Right kidney (tissue), 1 donor: ENCODE measurements at regions not wholly inside any gene's neighbourhood (a gene's known extent, or its start where the extent isn't known, plus 50 kb on each side); places are given as distances from the start of the nearest gene placed in this dataset.
"Not testable (repeated sequence)": the region's sequence is repeated elsewhere in the genome, so short reads cannot be mapped to it uniquely, and the experiment has no call there.

Experiments
- DNase-seq: peaks from one replicate; pipeline ENCODE4 v3.0.0-alpha.2; 2016

DNA sequence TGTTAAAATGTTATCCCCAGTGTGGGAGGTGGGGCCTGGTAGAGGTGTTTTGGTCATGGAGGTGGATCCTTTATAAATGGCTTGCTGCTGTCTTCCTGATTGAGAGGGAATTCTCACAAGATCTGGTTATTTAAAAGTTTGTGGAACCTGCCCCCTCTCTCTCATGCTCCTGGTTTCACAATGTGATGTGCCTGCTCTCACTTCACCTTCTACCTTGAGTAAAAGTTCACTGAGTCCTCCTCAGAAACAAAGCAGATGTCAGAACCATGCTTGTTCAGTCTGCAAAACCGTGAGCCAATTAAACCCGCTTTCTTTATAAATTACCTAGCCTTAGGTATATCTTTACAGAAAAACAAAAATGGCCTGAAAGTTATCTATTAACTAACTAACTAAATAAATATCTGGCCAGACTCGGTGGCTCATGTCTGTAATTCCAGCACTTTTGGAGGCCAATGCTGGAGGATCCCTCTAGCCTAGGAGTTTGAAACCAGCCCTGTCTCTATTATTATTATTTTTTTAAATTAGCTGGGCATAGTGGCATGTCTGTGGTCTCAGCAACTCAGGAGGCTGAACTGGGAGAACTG lies 1067.4 kb downstream of the CDH9 start:
- no peak for DNase-seq

GRCh38 chr5:25969042-25969441 lies 1069.3 kb downstream of the CDH9 start:
- not testable (repeated sequence) for DNase-seq

GRCh38 chr5:25964009-25964372 lies 1074.4 kb downstream of the CDH9 start:
- DNase-seq = no peak

- no peak for DNase-seq
These were observed 1075.0 kb downstream of the CDH9 start for GRCh38 chr5:25963251-25964008.

DNA sequence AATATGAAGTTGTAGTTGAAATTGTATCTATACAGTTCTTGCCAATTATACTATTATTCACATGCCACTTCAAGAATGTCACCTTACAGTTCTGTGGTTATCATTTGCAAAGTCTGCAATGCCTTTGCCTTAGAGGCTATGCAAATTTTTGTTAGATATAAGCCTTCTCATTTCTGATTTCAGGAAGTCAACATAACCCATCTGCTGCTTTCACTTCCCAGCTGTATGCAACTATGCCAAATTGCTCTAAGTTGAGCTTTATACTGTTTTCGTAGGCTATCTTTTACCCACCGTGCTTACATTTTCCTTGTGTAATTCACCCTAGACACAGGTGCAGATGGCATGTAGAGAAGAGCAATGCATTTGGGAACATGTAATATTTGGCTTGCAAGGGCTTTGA lies 1083.0 kb downstream of the CDH9 start:
- no peak for DNase-seq

GRCh38 chr5:25950681-25951080 lies 1087.7 kb downstream of the CDH9 start:
- no peak for DNase-seq

GRCh38 chr5:25948278-25948677 lies 1090.1 kb downstream of the CDH9 start:
- DNase-seq = no peak

- DNase-seq = no peak
These were observed 1093.6 kb downstream of the CDH9 start for GRCh38 chr5:25944786-25945185.

GRCh38 chr5:25909163-25909562 lies 1129.2 kb downstream of the CDH9 start:
- DNase-seq = no peak

DNA sequence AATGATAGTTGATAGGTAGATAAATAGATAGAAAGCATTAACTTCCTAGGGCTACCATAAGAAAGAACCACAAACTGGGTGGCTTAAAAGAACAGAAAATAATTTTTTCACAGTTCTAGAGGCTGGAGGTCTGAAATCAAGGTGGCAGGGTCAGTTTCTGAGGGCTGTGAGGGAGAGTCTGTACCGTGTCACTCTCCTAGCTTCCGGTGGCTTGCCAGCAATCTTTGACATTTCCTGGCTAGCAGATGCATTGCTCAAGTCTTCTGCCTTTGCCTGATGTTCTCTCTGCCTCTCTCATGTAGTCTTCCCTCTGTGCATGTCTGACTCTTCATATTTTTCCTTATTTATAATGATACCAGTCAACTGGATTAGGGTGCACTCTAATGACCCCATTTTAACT lies 1132.7 kb downstream of the CDH9 start:
- DNase-seq = no peak

DNA sequence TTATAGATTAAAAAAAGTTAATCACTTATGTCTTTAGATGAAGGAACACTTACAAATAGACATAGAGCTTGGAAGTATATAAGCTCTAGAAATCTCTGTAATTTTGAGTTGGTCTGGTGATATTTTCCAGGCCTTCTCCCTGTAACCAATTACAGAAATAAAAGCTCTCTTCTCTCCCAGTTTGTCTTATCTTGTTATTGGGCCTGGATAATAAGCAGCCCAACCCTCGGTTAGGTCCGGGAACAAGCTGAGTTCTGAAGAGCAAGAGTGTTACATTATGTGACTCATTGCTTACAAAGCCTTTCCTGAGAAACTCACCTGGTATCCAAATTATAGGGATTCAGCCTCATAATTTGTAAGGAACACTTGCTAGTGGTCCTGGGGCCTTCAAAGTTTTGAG lies 1146.2 kb downstream of the CDH9 start:
- DNase-seq = no peak

DNA sequence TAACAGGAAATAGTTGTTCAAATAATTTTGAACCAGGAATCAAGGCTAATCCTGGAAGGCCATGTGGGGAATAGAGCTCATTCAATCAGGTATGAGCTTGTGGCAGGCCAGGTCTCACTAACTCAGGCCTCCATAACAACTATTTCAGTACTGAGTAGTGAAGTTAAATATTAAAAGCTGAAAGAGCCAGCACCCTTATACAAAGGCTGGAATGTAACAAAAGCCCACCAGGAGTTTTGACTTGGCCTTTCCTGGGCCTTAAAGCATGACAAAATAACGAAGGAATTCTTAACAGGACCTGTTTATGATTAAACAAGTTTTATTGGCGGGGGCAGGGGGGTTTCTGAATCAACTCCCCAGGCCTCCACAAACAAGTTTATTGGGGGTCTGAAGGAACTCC lies 1146.7 kb downstream of the CDH9 start:
- no peak for DNase-seq

GRCh38 chr5:25881318-25882036 lies 1156.9 kb downstream of the CDH9 start:
- no peak for DNase-seq

DNA sequence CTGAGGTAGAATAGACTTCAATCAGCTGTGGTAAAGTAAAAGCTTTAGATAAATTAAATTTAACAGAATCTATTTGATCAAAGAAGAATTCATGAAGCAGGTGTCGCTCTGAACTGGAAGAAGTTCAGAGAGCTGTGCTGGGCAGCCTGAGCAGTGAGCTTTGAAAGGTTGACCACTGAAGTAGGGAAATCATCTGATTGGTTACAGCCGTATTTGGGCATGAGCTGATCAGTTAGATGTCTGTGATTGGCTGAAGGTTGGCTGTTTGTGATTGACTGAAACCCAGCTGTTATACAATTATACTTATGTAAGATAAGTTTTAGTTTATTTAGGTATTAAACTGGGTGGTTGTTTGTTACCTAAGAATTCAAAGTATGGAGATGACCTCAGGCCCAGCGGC lies 1174.6 kb downstream of the CDH9 start:
- no peak for DNase-seq

DNA sequence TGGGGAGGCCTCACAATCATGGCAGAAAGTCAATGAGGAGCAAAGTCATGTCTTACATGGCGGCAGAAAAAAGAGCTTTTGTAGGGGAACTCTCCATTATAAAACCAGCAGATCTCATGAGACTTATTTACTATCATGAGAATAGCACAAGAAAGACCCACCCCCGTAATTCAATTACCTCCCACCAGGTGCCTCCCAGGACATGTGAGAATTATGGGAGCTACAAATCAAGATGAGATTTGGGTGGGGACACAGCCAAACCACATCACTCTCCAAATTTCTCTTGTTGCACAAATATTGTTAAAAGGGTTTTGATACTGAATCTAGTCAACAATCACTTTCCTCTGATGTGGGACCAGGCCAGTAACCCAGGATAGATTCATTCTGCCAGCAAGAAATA lies 1176.1 kb downstream of the CDH9 start:
- DNase-seq = no peak

DNA sequence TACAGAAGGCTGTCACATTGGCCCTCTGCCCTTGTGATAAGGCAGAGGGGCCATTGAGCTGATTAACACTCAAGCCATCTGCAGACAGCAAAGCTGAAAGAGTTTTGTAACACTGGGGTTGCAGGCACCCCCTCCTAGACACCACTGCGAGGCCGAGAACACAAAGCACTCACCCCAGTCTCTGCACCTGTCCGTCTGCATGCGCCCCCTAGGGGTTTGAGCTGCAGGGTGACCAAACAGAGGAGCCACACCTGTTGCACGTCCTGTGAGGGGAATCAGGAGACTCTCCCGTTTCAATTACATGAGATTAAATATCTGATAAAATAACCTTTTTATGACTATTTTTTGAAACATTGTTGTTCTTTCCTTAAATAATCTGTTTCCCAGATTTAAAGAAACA lies 1180.4 kb downstream of the CDH9 start:
- DNase-seq = no peak

- DNase-seq = no peak
These were observed 1187.1 kb downstream of the CDH9 start for GRCh38 chr5:25851301-25851700.

DNA sequence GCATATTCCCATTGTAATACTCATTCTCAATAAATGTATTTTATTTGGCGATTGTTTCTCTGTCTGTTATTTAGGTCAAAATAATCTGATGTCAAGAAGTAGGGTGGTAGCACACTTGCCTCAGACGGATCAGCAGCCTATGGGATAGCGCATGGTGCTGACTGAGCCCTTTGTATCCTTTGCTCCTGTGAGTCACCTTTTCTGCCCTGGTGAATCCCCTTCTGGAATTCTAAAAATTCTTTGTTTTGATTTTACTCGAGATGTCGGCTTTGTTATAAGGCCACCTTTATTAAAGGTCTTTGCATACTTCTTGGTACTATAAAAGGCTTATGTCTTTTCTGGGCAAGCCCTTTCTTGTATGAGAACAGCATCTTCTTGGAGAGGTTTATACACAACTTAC lies 1187.8 kb downstream of the CDH9 start:
- DNase-seq = no peak

DNA sequence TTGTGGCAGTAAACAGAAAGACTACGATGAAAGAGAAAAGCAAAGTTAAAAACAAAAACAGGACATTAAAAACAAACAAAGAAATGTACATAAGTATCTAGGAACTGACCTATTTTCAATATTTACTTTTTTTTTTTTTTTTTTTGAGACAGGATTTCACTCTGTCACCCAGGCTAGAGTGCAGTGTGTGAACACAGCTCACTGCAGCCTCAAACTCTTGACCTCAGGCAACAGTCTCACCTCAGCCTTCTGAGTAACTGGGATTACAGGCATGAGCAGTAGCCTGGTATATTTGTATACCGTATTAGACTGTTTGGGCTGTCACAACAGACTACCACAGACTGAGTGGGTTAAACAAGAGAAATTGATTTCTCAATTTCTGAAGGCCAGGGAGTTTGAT lies 1189.1 kb downstream of the CDH9 start:
- DNase-seq = no peak

DNA sequence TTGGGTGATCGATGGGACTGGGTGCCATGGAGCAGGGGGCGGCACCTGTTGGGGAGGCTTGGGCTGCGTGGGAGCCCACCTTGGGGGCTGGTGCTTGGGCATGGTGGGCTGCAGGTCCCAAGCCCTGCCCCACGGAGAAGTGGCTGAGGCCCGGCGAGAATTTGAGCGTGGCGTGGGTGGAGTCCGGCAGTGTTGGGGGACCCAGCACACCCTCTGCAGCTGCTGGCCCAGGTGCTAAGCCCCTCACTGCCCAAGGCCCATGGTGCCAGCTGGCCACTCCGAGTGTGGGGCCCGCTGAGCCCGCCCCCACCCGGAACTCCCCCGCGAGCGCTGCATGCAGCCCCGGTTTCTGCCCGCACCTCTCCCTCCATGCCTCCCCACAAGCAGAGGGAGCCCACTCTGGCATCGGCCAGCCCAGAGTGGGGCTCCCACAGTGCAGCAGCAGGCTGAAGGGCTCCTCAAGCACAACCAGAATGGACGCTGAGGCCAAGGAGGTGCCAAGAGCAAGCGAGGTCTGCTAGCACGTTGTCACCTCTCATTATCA lies 1178.6 kb upstream of the CDH10 start:
- no peak for DNase-seq
